GM13977 (cell line): ENCODE measurements at regions not wholly inside any gene's neighbourhood (a gene's known extent, or its start where the extent isn't known, plus 50 kb on each side); places are given as distances from the start of the nearest gene placed in this dataset.

Experiments
- DNase-seq: peaks from one replicate; pipeline ENCODE4 v3.0.0; 2012; ENCODE audit warnings: low spot score
- in situ Hi-C: fragments of 300-500 bp; cut with MboI; formaldehyde crosslinking; loops from one replicate; pipeline ENCODE4 v1.12.0; 2022; ENCODE audit warnings: low sequenced_read_pairs, low pct_unique_long_range_greater_than_20kb, mixed read lengths, inconsistent platforms; ENCODE audit not compliant: unreplicated experiment
- TF ChIP-seq, protein P1 (sequence below): IDR thresholded peaks from 2 replicates; pipeline ENCODE4 v1.5.1; 2012; ENCODE audit warnings: mild to moderate bottlenecking, control low read depth; ENCODE audit not compliant: insufficient read depth; ENCODE audit errors: extremely low read depth, missing control alignments

DNA sequence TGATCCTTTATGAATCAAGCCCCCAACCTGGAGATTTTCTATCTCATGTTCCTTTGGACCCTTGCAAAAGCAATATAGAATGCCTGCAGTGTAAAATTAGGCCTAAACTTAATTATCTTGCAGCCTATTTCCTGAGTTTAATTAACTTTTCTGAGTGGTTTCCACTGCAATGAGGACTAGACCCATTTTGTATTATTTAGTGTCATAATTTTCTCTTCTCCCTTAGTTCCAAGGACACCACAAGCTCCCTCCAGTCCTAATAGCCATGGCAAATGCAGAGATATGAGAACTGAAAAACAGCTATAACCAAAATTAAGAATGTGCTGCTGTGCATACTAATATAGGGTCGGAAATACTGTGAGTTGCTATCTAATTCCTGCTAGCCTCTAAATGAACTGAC, 90.9 kb upstream of the GRAMD2B start:
- TF ChIP-seq, protein P1, sequence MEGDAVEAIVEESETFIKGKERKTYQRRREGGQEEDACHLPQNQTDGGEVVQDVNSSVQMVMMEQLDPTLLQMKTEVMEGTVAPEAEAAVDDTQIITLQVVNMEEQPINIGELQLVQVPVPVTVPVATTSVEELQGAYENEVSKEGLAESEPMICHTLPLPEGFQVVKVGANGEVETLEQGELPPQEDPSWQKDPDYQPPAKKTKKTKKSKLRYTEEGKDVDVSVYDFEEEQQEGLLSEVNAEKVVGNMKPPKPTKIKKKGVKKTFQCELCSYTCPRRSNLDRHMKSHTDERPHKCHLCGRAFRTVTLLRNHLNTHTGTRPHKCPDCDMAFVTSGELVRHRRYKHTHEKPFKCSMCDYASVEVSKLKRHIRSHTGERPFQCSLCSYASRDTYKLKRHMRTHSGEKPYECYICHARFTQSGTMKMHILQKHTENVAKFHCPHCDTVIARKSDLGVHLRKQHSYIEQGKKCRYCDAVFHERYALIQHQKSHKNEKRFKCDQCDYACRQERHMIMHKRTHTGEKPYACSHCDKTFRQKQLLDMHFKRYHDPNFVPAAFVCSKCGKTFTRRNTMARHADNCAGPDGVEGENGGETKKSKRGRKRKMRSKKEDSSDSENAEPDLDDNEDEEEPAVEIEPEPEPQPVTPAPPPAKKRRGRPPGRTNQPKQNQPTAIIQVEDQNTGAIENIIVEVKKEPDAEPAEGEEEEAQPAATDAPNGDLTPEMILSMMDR, result no peak
- no peak for DNase-seq
- in situ Hi-C loops, result no loop called here

DNA sequence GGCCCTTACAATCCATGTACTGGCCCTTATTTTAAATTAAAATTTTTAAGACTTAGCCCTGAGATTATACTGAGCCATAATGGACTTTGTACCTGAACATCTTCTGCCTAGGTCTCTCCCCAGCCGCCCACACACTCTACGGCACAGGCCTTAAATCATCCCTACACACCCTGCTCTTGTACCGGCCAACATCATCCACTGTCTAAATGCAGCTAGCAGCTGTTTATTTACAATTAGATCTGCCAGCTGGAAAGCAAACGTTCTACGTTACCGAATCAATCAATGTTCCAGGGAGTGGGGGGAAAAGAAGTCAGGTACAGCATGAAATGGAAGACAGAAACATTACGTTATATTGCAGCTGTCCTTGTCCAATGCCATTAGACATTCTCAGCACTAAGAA, 88.4 kb upstream of the GRAMD2B start:
- in situ Hi-C loops, result no loop called here
- TF ChIP-seq, protein P1, result no peak
- DNase-seq, result no peak

DNA sequence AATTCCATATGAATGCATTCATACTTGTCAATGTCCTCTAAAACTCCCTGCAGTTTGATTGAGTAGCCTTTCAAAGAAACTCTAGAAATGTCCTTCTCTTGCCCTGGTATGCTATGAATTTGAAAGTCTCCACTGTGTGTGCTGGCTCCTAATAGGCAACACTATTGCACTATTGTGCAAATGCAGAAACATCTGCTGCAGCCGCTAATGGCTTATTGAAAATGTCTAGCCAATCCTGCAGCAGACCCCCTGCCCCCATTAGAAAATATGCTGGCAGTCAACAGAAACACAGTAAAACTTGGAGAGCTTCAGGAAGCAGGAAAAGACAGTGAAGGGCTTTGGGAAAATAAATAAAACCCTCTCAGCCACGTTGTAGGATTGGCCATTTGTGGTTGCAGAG, 87.3 kb upstream of the GRAMD2B start:
- in situ Hi-C loops, result no loop called here
- TF ChIP-seq, protein P1, result no peak
- no peak for DNase-seq

DNA sequence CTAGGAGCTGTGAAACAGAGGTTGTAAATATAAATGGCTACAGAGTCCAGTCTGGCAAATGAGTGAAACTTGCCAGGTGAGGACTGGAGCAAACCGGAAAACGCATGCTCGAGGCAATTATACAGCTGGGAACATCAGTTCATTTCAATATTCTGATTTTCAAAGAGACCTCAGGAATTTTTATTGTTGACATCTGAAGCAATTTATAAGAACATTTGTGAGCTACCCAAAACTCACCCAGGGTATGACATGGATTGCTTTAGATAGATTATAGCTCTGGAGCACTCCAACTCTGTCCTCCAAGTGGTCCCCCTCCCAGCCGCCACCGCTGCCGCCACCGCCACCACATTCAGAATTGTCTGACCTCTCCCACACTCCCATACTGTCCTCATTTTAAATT, 84.6 kb upstream of the GRAMD2B start:
- TF ChIP-seq, protein P1, result no peak
- no peak for DNase-seq
- in situ Hi-C loops, result no loop called here

DNA sequence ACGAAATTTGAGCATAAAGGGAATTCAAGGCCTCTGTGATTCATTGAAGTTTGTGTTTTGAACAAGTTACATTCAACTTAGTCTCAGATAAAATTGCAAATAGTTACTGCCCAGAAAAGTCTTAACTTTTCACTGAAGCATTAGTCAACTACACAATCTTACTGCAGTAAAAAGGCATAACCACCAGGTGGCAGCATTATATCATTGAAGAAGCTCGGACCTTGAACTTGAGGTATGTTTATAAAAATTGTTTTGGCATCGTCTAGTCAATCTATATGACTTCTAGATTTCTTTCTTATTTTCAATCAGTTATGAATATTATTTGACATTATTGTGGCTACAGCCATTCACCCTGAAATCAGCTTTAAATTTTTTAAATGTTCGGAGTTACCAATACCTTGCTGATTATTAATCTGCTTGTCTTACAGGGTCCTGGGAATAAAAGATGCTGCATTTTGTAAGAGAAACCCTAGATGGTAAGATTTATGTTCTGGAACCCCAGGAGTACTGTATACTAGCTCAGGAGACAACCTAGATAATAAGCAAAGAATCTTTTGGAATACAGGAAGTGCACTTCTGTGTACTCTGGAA, 83.9 kb upstream of the GRAMD2B start:
- in situ Hi-C loops, result no loop called here
- DNase-seq, result peak; percentile 54

DNA sequence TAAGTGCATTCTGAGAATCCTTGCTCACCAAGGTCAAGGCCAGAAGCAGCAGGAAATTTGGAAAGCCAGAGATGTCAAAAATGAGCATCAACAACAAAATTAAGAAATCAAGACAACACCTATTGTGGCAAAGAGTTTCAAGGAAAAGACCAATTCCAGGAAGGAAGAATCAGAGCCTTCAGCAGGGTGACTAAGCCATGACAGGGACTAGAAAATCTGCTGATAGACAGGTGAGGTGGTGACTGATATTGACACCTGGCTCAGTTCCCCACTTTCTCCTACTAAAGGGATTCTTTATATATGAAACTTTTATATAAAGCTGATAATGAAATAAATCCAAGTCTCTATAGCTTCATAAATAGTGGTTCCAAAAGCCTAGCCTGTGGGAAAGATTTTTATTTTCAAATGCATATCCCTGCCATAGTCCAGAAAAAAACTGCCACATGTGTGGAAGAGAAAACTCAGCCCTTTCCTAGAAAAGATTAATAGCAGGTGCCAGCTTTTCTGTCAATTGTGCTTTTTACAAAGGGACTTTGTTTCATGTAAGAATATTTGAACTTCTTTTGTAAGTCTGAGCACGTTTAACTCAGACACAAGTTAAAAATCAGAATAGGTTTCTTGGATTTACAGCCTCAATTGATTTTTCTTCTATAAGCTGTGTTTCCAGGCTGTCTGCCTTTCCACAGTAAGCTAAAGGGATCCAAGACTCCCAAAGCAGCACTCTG, 81.1 kb upstream of the GRAMD2B start:
- TF ChIP-seq, protein P1, result no peak
- DNase-seq, result no peak
- in situ Hi-C loops, result no loop called here

More for the DNA sequence above, 83.9 kb upstream of the GRAMD2B start:
- TF ChIP-seq, protein P1, result peak; percentile 72
